HG02973 (cell line): ENCODE measurements at regions not wholly inside any gene's neighbourhood (a gene's known extent, or its start where the extent isn't known, plus 50 kb on each side); places are given as distances from the start of the nearest gene placed in this dataset.
"Not testable (repeated sequence)": the region's sequence is repeated elsewhere in the genome, so short reads cannot be mapped to it uniquely, and the experiment has no call there.

ENCODE experiments used
- ATAC-seq: cut with Tn5 transposase; IDR thresholded peaks from one replicate; pipeline ENCODE4 v1.9.1; 2021; ENCODE audit warnings: moderate library complexity; ENCODE audit not compliant: unreplicated experiment

GRCh38 chr3:10653866-10654611 lies 148.7 kb upstream of the ATP2B2 start:
- ATAC-seq, result no peak

- no peak for ATAC-seq
These were observed 149.7 kb upstream of the ATP2B2 start for GRCh38 chr3:10655105-10655504.

- ATAC-seq, result not testable (repeated sequence)
These were observed 152.0 kb upstream of the ATP2B2 start for GRCh38 chr3:10657339-10657738.

- no peak for ATAC-seq
These were observed 150.4 kb upstream of the SLC6A11 start for GRCh38 chr3:10665592-10665991.

GRCh38 chr3:10666621-10667020 lies 149.4 kb upstream of the SLC6A11 start:
- no peak for ATAC-seq

GRCh38 chr3:10667269-10667668 lies 148.8 kb upstream of the SLC6A11 start:
- no peak for ATAC-seq

GRCh38 chr3:10667901-10668476 lies 148.0 kb upstream of the SLC6A11 start:
- ATAC-seq, result no peak

GRCh38 chr3:10669490-10670048 lies 146.5 kb upstream of the SLC6A11 start:
- ATAC-seq, result no peak

- ATAC-seq, result no peak
These were observed 143.6 kb upstream of the SLC6A11 start for GRCh38 chr3:10672422-10672821.

- ATAC-seq, result no peak
These were observed 141.4 kb upstream of the SLC6A11 start for GRCh38 chr3:10674578-10674977.

GRCh38 chr3:10676905-10677304 lies 139.1 kb upstream of the SLC6A11 start:
- ATAC-seq, result no peak

GRCh38 chr3:10678796-10679376 lies 137.1 kb upstream of the SLC6A11 start:
- ATAC-seq, result no peak

- no peak for ATAC-seq
These were observed 135.2 kb upstream of the SLC6A11 start for GRCh38 chr3:10680796-10681195.

- ATAC-seq, result no peak
These were observed 133.3 kb upstream of the SLC6A11 start for GRCh38 chr3:10682692-10683091.

- ATAC-seq, result no peak
These were observed 132.9 kb upstream of the SLC6A11 start for GRCh38 chr3:10683106-10683505.

- ATAC-seq, result no peak
These were observed 127.9 kb upstream of the SLC6A11 start for GRCh38 chr3:10688126-10688525.

- no peak for ATAC-seq
These were observed 127.4 kb upstream of the SLC6A11 start for GRCh38 chr3:10688548-10689172.

GRCh38 chr3:10692039-10692622 lies 123.9 kb upstream of the SLC6A11 start:
- ATAC-seq, result no peak

GRCh38 chr3:10693457-10693856 lies 122.6 kb upstream of the SLC6A11 start:
- ATAC-seq, result no peak

- no peak for ATAC-seq
These were observed 121.8 kb upstream of the SLC6A11 start for GRCh38 chr3:10694179-10694578.

GRCh38 chr3:10695186-10695585 lies 120.8 kb upstream of the SLC6A11 start:
- ATAC-seq, result not testable (repeated sequence)
